Upper lobe of left lung (tissue), 6 donors: ENCODE measurements at regions not wholly inside any gene's neighbourhood (a gene's known extent, or its start where the extent isn't known, plus 50 kb on each side); places are given as distances from the start of the nearest gene placed in this dataset.
A peak's percentile ranks its signal among the peaks of the same experiment; 100 is the strongest.

Source experiments
- ATAC-seq, 2 donors: fragments of 200-7000 bp; cut with Tn5 transposase; one replicate each; pipeline ENCODE4 v1.9.1; 2022; ENCODE audit warnings: mild to moderate bottlenecking in 2 of 2, moderate library complexity in 2 of 2; ENCODE audit not compliant: low FRiP score in 2 of 2
- DNase-seq, 2 donors: peaks; one replicate each; pipeline ENCODE4 v3.0.0-alpha.2; 2019 to 2020
- H3K27ac ChIP-seq, 4 donors: fragments of 200-600 bp; sonication (generic); one replicate each; pipeline ENCODE4 v1.5.1; 2016 to 2019
- H3K27me3 ChIP-seq, 4 donors: fragments of 200-600 bp; sonication (generic); one replicate each; pipeline ENCODE4 v1.5.1; 2017 to 2019
- H3K36me3 ChIP-seq, 4 donors: fragments of 200-600 bp; sonication (generic); one replicate each; pipeline ENCODE4 v1.5.1; 2016 to 2019
- H3K4me1 ChIP-seq, 4 donors: fragments of 200-600 bp; sonication (generic); one replicate each; pipeline ENCODE4 v1.5.1; 2018 to 2019
- H3K4me3 ChIP-seq, 4 donors: fragments of 200-600 bp; sonication (generic); one replicate each; pipeline ENCODE4 v1.5.1; 2017 to 2019; ENCODE audit warnings: mild to moderate bottlenecking in 2 of 4, moderate library complexity in 1 of 4
- H3K9me3 ChIP-seq, 4 donors: fragments of 200-600 bp; sonication (generic); one replicate each; pipeline ENCODE4 v1.5.1; 2018 to 2019
- CTCF ChIP-seq, 6 experiments: fragments of 450-650 bp in 4 of 6; fragments of 200-600 bp in 2 of 6; sonication (generic) in 2 of 6; IDR thresholded peaks; one replicate each; pipeline ENCODE4 v1.5.1; 2016 to 2019; ENCODE audit warnings: antibody characterized with exemption in 6 of 6
- EP300 ChIP-seq, 4 donors: sonication (generic); formaldehyde crosslinking; IDR thresholded peaks; one replicate each; pipeline ENCODE4 v1.5.1; 2017; ENCODE audit warnings: antibody characterized with exemption in 4 of 4, control low read depth in 2 of 4
- POLR2A ChIP-seq, 4 donors: fragments of 450-650 bp; IDR thresholded peaks; one replicate each; pipeline ENCODE4 v1.5.1; 2016 to 2017; ENCODE audit warnings: antibody characterized with exemption in 4 of 4, mild to moderate bottlenecking in 2 of 4
- POLR2AphosphoS5 ChIP-seq, 2 donors: sonication (generic); formaldehyde crosslinking; IDR thresholded peaks; one replicate each; pipeline ENCODE4 v1.5.1; 2017; ENCODE audit warnings: antibody characterized with exemption in 2 of 2
- WGBS, 2 donors: methylation state at CpG; one replicate each; pipeline ENCODE4 v1.1.5; 2017 to 2018; 5-methylcytosine and 5-hydroxymethylcytosine counted together
- donor health status: DM: no; HTN: no; CAD: no; lungs with moderate emphysema.
- donor health status: DM: no; HTN: yes; CAD: no; lungs with severe emphysema.

GRCh38 chr3:13197281-13197680 is 124.1 kb upstream of the IQSEC1 start:
- no peak overlapping the region for H3K27ac ChIP-seq
- H3K9me3 ChIP-seq: no peaks in the 10 kb centered on the region
- no peak for ATAC-seq
- no peaks in the 10 kb centered on the region for H3K4me1 ChIP-seq
- no peaks in the 10 kb centered on the region for H3K36me3 ChIP-seq
- no peaks in the 10 kb centered on the region for H3K27me3 ChIP-seq
- H3K4me3 ChIP-seq: no peak overlapping the region
- TF ChIP-seq POLR2A (IDR thresholded peaks at IDR 0.05) (no peak), CTCF (IDR thresholded peaks at IDR 0.05) (no peak), EP300 (IDR thresholded peaks at IDR 0.05) (no peak), POLR2AphosphoS5 (IDR thresholded peaks at IDR 0.05) (no peak)
- DNase-seq: peak in 1 of 2 donors; percentile 52
- WGBS, 2 donors: 90 to 98% methylated on average over 8 to 11 of the region's 12 CpGs

GRCh38 chr3:13195374-13195773 is 122.1 kb upstream of the IQSEC1 start:
- DNase-seq (no peak), ATAC-seq (no peak)
- H3K4me3 ChIP-seq: no peak overlapping the region
- H3K4me1 ChIP-seq: no peaks in the 10 kb centered on the region
- 68 to 75% methylated on average over 6 of the region's 6 CpGs for WGBS, 2 donors
- no peak overlapping the region for H3K27ac ChIP-seq
- no peaks in the 10 kb centered on the region for H3K9me3 ChIP-seq
- H3K27me3 ChIP-seq: no peaks in the 10 kb centered on the region
- TF ChIP-seq EP300 (IDR thresholded peaks at IDR 0.05) (no peak), POLR2AphosphoS5 (IDR thresholded peaks at IDR 0.05) (no peak), POLR2A (IDR thresholded peaks at IDR 0.05) (no peak), CTCF (IDR thresholded peaks at IDR 0.05) (no peak)
- no peaks in the 10 kb centered on the region for H3K36me3 ChIP-seq

GRCh38 chr3:13194285-13195209 is 121.3 kb upstream of the IQSEC1 start:
- no peaks in the 10 kb centered on the region for H3K36me3 ChIP-seq
- peaks cover 0 to 5% (median 4%) of the 10 kb centered on the region in 4 donors for H3K4me1 ChIP-seq
- 64 to 68% methylated on average over 15 to 22 of the region's 22 CpGs for WGBS, 2 donors
- H3K27me3 ChIP-seq: no peaks in the 10 kb centered on the region
- H3K9me3 ChIP-seq: no peaks in the 10 kb centered on the region
- ATAC-seq (no peak), DNase-seq (peak in 1 of 2 donors; percentile 17)
- H3K27ac ChIP-seq: no peak overlapping the region
- no peak overlapping the region for H3K4me3 ChIP-seq
- TF ChIP-seq EP300 (IDR thresholded peaks at IDR 0.05) (no peak), CTCF (IDR thresholded peaks at IDR 0.05) (no peak), POLR2AphosphoS5 (IDR thresholded peaks at IDR 0.05) (no peak), POLR2A (IDR thresholded peaks at IDR 0.05) (no peak)

GRCh38 chr3:13193320-13194284 is 120.4 kb upstream of the IQSEC1 start:
- ATAC-seq (no peak), DNase-seq (no peak)
- H3K27ac ChIP-seq: no peak overlapping the region
- H3K27me3 ChIP-seq: no peaks in the 10 kb centered on the region
- 58 to 60% methylated on average over 14 to 17 of the region's 17 CpGs for WGBS, 2 donors
- H3K4me3 ChIP-seq: no peak overlapping the region
- peaks cover 0 to 10% (median 4%) of the 10 kb centered on the region in 4 donors for H3K4me1 ChIP-seq
- no peaks in the 10 kb centered on the region for H3K36me3 ChIP-seq
- no peaks in the 10 kb centered on the region for H3K9me3 ChIP-seq
- no peak for TF ChIP-seq POLR2A (IDR thresholded peaks at IDR 0.05)
- no peak for TF ChIP-seq CTCF (IDR thresholded peaks at IDR 0.05)
- no peak for TF ChIP-seq POLR2AphosphoS5 (IDR thresholded peaks at IDR 0.05)
- TF ChIP-seq EP300 (IDR thresholded peaks at IDR 0.05): no peak
